ENCODE measurements at regions not wholly inside any gene's neighbourhood (a gene's known extent, or its start where the extent isn't known, plus 50 kb on each side); places are given as distances from the start of the nearest gene placed in this dataset.

- DNase-seq = no peak
Observed at GRCh38 chr5:56617998-56618397, 197.4 kb upstream of the MAP3K1 start.

- no peak for DNase-seq
Observed at GRCh38 chr5:56616454-56617160, 198.7 kb upstream of the MAP3K1 start.

GRCh38 chr5:56615361-56616153 is 199.8 kb upstream of the MAP3K1 start:
- DNase-seq = no peak

- no peak for DNase-seq
Observed at GRCh38 chr5:56612759-56613158, 202.6 kb upstream of the MAP3K1 start.

- no peak for DNase-seq
Observed at GRCh38 chr5:56612353-56612752, 203.0 kb upstream of the MAP3K1 start.

GRCh38 chr5:56610093-56610698 is 205.2 kb upstream of the MAP3K1 start:
- DNase-seq = no peak

GRCh38 chr5:56608217-56608925 is 207.0 kb upstream of the MAP3K1 start:
- no peak for DNase-seq

GRCh38 chr5:56607551-56607950 is 207.8 kb upstream of the MAP3K1 start:
- DNase-seq = no peak

GRCh38 chr5:56607074-56607473 is 208.3 kb upstream of the MAP3K1 start:
- no peak for DNase-seq

GRCh38 chr5:56606192-56606591 is 209.2 kb upstream of the MAP3K1 start:
- DNase-seq = no peak

- no peak for DNase-seq
Observed at GRCh38 chr5:56605231-56605630, 210.1 kb upstream of the MAP3K1 start.

- no peak for DNase-seq
Observed at GRCh38 chr5:56601641-56602071, 213.7 kb upstream of the MAP3K1 start.

GRCh38 chr5:56598941-56599340 is 216.4 kb upstream of the MAP3K1 start:
- no peak for DNase-seq

GRCh38 chr5:56596155-56596554 is 219.2 kb upstream of the MAP3K1 start:
- DNase-seq = no peak

GRCh38 chr5:56595566-56595965 is 219.8 kb upstream of the MAP3K1 start:
- DNase-seq = no peak

- DNase-seq = no peak
Observed at GRCh38 chr5:56594792-56595191, 220.6 kb upstream of the MAP3K1 start.

GRCh38 chr5:56591081-56591480 is 224.3 kb upstream of the MAP3K1 start:
- DNase-seq = no peak

GRCh38 chr5:56589481-56589860 is 225.9 kb upstream of the MAP3K1 start:
- DNase-seq = no peak

GRCh38 chr5:56588636-56589480 is 226.5 kb upstream of the MAP3K1 start:
- DNase-seq = peak; percentile 12

GRCh38 chr5:56588131-56588487 is 227.2 kb upstream of the MAP3K1 start:
- no peak for DNase-seq

GRCh38 chr5:56587381-56588130 is 227.8 kb upstream of the MAP3K1 start:
- DNase-seq = no peak
